Kidney tubule cell (primary cell): ENCODE measurements at regions not wholly inside any gene's neighbourhood (a gene's known extent, or its start where the extent isn't known, plus 50 kb on each side); places are given as distances from the start of the nearest gene placed in this dataset.

Source experiments
- DNase-seq: peaks from one replicate; pipeline ENCODE4 v3.0.0-alpha.2; 2018; ENCODE audit warnings: low spot score

DNA sequence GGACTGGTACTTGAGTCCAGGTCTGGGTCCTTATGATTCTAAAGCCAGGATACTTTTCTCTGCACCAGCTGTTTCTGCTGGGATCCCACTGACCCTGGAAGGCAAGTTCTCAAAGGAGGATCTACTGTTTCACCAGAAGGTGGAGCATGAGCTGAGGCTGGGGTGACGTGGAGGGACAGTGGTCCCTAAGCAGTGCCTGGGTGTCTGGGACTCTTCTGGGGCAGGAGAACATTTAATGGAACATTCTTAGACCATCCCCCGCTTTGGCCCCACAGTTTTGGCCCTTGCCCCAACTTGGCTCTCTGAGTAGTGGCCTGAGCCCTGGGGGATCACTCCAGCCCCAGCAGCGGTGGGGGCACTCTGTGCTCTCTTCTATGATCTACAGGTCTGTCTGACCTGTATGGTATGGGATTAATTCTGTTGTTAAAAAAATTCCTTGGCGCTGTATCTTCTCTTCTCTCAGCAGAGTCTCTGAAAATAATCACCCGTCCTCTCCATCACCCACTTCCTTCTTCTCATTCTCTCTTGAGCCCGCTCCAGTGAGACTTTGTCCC is 60.3 kb upstream of the CSF3R start:
- no peak for DNase-seq

DNA sequence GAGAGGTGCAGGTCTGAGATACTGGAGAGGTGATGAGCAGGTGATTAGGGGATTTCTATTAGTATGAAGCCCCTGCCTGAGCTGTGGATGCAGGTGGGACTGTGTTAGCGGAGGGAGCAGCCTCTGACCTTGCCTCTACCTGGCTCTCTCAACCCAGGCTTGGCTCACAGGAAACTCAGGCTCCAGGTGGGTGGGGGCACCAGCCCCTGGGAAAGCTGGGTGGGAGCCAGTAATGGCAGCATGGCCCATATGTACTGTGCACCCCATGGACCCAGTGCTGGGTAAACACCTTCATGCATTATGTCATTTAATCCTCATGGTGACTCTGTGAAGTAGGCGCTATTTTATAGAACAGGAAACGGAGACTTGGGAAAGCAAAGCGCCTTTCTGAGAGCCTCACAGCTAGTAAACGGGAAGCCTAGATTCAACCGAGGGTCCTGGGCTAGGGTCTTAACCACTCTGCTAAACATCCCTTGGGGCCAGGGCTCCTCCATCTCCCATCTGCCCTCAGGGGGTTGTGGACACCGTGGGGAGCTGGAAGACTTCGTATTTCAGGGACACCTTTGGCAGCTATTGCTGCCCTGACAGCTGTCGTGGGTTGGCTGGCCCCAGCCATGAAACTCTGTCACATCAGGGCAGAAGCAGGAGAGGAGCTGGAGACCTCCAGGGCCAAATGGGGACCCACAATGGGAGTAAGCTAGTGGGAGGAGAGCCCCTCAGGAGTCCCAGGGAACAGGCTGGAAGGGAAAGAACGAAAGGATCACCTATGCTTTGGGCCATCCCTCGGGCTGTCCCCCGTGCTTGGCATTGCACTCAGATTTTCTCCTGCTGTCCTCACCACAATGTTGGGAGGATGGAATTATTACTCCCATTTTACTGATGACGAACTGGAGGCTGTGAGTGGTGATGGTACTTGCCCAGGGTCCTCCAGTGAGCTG is 59.6 kb upstream of the CSF3R start:
- no peak for DNase-seq

DNA sequence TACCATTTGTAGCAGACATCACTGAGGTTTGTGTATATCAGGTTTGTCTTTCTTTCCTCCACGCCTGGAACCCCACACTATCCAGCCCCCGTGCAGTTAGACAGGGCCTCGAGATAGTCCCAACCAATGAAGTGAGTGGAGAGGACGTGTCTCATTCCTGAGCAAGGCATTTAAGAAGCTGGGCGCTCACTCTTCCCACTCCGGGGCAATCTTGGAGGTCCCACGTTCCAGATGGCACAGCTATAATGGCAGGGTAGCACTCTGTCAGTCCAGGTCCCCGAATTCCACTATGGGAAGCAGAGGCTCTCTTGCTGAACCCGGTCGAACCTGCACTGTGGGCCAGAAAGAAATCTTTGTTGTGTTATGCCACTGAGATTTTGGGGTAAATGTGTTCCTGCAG is 57.3 kb upstream of the CSF3R start:
- DNase-seq, result no peak

DNA sequence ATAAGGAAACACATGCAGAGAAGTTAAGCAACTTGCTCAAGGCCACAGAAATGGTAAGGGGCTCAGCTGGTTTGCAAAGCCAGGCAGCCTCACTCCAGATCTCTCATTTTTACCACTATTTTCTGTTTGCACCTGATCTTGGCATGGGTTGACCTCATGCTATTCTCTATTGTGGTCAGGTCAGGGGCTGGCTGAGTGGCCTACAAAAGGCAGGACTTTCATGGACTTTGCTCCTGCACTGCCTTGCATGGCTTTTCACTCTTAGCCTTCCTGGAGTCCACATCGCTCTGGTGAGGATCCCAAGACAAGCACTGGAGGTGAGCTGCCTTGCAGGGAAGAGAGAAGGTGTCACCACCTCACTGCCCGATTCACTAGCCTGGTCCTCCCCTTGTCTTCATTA is 56.8 kb upstream of the CSF3R start:
- DNase-seq, result no peak

GRCh38 chr1:36537991-36538390 is 55.3 kb upstream of the CSF3R start:
- DNase-seq, result no peak

DNA sequence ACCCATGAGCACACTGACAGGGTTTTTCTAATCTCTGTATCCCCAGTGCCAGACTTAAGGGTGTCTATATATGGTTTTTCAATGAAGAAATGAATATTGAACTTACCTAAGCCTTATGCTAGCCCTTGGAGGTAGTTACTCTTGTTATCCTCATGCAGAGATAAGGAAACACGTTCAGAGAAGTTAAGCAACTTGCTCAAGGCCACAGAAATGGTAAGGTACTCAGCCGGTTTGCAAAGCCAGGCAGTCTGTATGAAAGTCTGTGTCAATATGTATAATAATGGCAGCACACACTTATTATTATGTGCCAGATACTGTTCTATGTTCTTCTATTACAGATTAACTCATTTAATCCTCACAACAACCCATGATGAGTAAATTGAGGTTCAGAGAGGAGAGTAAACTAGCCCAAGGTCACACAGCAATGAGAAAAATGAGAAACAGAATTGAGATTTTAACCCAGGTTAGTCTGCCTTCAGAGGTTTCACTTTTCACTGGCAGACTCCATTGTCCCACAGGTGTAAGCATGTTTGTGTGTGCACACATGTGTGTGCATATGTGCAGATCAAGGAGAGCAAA is 54.6 kb upstream of the CSF3R start:
- no peak for DNase-seq

GRCh38 chr1:36536727-36537126 is 54.0 kb upstream of the CSF3R start:
- no peak for DNase-seq

- no peak for DNase-seq
These were observed 52.1 kb upstream of the CSF3R start for GRCh38 chr1:36534711-36535412.

DNA sequence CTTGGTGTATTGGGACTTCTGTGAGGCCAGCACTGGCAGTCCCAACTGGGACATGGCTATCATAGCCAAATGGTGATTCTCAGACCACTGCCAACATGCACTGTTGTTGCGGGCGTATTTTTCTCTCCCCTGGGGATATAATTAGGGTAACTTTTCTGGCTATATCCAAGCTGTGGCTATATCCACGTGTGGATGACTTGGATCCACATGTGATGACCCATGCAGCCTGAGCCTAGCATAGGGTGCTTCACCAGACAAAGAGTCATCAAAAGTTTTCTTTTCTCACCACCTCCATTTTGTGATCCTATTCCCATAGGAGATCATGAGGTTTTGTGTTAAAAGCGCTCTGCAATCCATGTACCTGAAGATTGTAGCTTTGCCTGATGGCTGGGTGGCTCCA is 51.2 kb upstream of the CSF3R start:
- DNase-seq, result no peak

DNA sequence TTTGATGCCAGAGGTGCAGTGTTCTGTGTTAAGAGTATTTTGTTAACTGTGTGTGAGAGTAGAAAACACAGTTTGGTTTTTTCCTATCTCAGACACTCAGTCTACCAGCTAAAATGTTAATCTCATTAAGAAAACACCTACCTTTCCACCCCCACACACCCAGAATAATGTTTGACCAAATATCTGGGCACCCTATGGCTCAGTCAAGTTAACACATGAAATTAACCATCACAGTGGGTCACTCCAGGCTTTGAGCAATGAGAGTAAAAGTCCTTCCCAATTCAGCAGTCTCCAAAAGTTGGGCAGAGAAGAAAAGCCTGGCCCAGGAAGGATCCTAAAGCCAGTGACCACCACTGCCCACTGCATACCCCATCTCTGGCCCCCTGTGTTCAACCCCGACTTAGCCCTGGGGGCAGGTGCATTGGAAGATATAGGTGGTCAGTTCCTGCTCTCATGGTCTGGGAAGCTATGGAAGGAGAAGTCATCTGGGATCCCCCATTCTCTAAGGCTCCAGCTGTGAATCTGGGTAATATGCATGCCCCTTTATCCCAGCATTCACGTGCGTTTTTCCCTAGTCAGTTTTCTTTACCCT is 50.2 kb upstream of the CSF3R start:
- no peak for DNase-seq
